ENCODE measurements at regions not wholly inside any gene's neighbourhood (a gene's known extent, or its start where the extent isn't known, plus 50 kb on each side); places are given as distances from the start of the nearest gene placed in this dataset.

DNA sequence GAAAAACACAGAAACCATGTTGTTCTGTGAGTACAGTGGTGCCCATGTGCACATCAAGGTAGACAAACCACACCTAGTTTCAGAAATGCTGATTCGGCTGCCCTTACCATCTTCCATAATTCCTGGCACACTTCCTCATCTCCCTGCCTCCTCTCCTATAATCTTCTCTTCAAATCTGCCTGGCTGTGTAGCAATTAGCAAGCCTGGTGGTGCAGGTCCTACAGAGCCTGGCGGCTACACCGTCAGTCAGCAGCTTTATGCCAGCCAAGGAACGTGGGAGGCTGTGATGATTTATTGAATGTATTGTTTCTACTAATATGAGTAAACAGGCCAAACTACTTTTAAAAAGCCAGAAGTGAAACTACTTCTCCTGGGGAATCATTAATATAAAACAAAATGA is 106.8 kb downstream of the SEMA6D start:
- no peak for DNase-seq
- no peaks in the 10 kb centered on the region for H3K27me3 Mint-ChIP-seq
- CTCF ChIA-PET, result no interaction called here
- H3K27ac Mint-ChIP-seq, result no peak overlapping the region
- peaks cover 3% of the 10 kb centered on the region for H3K9me3 Mint-ChIP-seq
- H3K4me1 Mint-ChIP-seq, result no peaks in the 10 kb centered on the region
- no peak overlapping the region for H3K4me3 Mint-ChIP-seq
- H3K36me3 Mint-ChIP-seq, result no peaks in the 10 kb centered on the region

DNA sequence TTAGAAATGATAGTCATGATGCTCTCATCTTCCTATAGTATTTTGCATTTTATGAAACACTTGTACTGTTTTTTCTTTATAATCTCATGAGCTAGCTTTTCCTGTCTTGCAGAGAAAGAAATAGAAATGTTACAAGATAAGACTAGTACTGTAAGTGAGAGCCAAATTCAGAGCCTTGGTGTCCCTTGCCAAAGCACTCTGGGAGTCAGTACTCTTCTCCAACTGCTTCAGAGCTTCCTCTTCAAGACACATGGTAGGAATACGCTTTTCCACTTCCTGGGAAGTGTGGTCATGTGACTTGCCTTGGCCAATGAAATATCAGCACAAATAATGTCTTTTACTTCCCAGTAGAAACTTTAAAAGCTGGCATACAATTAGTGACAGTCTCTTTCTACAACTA is 112.4 kb downstream of the SEMA6D start:
- no peak overlapping the region for H3K27ac Mint-ChIP-seq
- H3K27me3 Mint-ChIP-seq, result no peaks in the 10 kb centered on the region
- no peaks in the 10 kb centered on the region for H3K36me3 Mint-ChIP-seq
- CTCF ChIA-PET, result no interaction called here
- H3K9me3 Mint-ChIP-seq, result peaks cover 3% of the 10 kb centered on the region
- no peak overlapping the region for H3K4me3 Mint-ChIP-seq
- H3K4me1 Mint-ChIP-seq, result no peaks in the 10 kb centered on the region
- no peak for DNase-seq

DNA sequence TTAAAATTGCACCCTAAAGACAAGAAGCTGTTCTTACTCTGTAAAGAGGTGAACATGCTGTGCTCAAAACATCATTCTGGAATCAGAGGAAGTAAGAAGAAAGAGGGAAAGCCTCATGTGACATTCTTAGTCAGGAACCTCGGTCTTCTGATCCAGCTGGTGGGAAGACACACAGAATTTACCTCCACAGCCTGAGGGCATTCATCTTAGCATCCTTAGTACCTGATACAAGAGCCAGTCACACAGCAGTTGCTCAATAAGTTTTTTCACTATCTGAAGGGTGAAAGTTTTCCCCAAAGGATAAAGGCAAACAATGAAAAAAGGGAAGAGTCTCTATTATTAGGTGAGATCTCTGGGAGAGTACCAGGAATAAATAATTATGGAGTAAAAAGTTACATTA is 116.8 kb downstream of the SEMA6D start:
- CTCF ChIA-PET, result no interaction called here
- H3K36me3 Mint-ChIP-seq, result no peaks in the 10 kb centered on the region
- no peaks in the 10 kb centered on the region for H3K4me1 Mint-ChIP-seq
- H3K27ac Mint-ChIP-seq, result no peak overlapping the region
- no peaks in the 10 kb centered on the region for H3K27me3 Mint-ChIP-seq
- no peaks in the 10 kb centered on the region for H3K9me3 Mint-ChIP-seq
- no peak for DNase-seq
- no peak overlapping the region for H3K4me3 Mint-ChIP-seq

DNA sequence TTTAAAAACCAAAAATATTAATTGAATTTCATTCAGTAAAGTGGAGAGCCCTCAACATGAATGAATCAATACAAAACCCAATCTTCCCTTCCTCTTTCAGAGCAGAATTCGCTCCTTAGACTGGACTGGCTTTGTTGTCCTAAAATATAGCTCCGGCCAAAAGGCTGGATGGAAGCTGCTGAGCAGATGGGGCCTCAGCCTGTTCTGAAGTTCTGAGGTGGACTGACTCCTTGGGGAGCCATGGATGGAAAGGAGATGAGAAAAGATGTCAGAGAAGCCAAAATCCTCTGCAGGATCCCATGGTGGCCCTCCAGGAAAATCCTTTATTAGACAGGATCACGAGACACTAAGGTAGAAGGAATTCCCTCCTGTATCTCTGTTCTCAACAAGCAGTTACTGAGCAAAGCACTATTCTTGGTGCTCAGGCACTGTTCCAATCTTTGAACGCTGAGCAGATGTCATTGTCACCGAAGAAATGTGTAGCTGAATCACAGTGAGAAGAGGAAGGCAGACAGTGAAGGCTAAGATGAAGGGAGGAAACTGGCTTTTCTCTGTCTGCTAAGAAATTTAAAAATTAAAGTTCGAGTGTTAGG is 122.0 kb downstream of the SEMA6D start:
- H3K36me3 Mint-ChIP-seq, result no peaks in the 10 kb centered on the region

DNA sequence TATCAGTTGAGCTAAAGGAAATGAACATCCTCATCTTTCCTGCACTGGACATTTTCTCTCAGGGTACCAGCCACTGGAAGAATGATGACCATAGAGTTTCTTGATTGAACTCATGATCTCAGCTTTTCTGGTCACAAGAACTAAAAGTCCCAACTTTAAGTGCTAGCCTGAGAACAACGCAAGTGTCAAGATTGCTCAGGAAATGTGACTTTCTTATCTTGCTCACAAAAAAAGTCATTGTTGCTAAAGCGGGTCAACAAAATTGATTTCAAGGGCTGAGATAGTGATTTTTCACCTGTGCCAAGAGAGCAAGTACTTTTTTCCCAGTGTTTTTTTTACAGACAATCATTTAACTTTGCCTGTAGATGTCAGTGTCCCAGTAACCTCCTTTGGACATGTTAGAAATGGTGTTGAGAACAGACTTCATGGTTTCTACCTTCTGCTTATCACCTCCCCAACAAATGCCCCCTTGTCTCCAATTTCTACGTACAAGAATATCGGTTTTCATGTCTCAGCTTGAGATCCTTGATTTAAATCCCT is 125.9 kb downstream of the SEMA6D start:
- Mint-ChIP-seq H3K36me3 (no peaks in the 10 kb centered on the region), H3K4me1 (no peaks in the 10 kb centered on the region), H3K27ac (no peak overlapping the region), H3K4me3 (no peak overlapping the region), H3K27me3 (no peaks in the 10 kb centered on the region), H3K9me3 (no peaks in the 10 kb centered on the region)
- no peak for DNase-seq
- CTCF ChIA-PET, result no interaction called here

More for the DNA sequence above, 122.0 kb downstream of the SEMA6D start:
- DNase-seq, result no peak
- H3K4me3 Mint-ChIP-seq, result no peak overlapping the region
- no peaks in the 10 kb centered on the region for H3K27me3 Mint-ChIP-seq
- CTCF ChIA-PET, result no interaction called here
- no peak overlapping the region for H3K27ac Mint-ChIP-seq
- no peaks in the 10 kb centered on the region for H3K9me3 Mint-ChIP-seq
- no peaks in the 10 kb centered on the region for H3K4me1 Mint-ChIP-seq

DNA sequence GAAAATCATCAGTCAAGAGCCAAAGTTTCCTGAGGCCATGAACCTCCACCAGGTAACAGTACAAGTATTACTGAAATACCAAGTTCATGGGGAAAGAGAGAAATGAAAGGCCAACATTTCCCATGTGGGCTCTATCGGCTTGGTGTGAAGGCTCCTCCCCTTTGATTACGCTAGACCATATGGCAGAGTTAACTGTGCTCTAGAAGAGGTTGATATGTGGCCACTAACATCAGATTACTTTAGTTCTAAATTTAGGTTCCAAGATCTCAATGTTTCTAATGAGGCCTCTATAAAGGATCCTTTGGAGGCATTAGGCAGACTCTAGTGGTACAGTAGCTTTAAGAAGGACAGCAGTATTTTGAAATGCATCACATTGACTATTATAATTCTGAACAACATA is 127.1 kb downstream of the SEMA6D start:
- no peaks in the 10 kb centered on the region for H3K9me3 Mint-ChIP-seq
- no peaks in the 10 kb centered on the region for H3K36me3 Mint-ChIP-seq
- H3K27me3 Mint-ChIP-seq, result no peaks in the 10 kb centered on the region
- no peak overlapping the region for H3K27ac Mint-ChIP-seq
- CTCF ChIA-PET, result no interaction called here
- H3K4me1 Mint-ChIP-seq, result no peaks in the 10 kb centered on the region
- H3K4me3 Mint-ChIP-seq, result no peak overlapping the region
- DNase-seq, result no peak

DNA sequence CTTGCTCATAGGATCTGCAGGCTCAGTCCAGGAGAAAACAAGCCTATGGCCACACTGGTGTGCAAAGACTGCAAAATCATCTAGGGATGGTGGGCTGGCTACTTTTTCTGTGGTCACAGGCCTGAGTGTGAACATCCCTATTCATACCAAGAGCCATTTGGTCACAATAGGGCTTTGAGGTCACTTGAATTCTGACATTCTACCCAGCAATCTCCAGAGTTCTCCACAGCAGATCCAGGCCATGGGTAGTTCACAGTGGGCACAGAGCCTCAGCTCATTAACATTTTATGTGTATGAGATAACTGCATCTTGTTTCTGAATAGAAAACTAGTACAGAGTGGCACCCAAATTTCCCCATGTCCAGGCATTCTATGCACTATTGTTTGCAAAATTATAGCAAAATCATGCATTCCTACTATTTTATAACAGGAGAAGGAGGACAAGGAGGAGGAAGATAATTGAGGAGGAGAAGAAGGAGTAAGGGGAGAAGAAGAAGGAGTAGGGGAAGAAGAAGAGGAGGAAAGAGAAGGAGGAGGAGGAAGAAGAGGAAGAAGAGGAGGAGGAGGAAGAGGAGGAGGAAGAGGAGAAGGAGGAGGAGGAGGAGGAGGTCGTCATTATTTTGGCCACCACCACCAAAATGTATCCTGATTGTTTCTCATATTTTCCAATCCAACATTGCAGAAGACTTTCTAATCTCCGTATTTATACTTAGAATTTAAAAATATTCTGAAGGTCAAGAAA is 129.0 kb downstream of the SEMA6D start:
- H3K27me3 Mint-ChIP-seq, result no peaks in the 10 kb centered on the region
- CTCF ChIA-PET, result no interaction called here
- H3K27ac Mint-ChIP-seq, result no peak overlapping the region

DNA sequence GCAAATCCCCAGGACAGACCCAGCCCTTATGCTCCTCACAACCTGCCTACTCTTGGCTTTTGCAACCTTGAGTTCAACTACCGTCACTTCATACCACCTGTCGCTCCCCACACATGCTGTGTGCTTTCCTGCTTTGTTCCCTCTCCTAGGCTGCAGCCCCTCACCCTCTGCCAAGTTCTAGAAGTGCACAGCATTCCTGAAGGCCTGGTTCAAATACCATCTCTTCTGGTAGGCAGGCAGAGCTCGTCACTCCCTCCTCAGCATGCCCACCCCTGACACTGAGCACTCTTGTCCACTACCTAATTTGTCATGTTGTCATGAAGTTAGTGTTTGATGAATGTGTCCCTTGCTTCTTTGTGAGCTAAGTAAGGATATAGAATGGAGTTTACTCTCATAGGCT is 129.6 kb downstream of the SEMA6D start:
- no peak for DNase-seq
- H3K4me3 Mint-ChIP-seq, result no peak overlapping the region
- H3K27me3 Mint-ChIP-seq, result no peaks in the 10 kb centered on the region
- peaks cover 3% of the 10 kb centered on the region for H3K9me3 Mint-ChIP-seq
- no peaks in the 10 kb centered on the region for H3K4me1 Mint-ChIP-seq
- CTCF ChIA-PET, result no interaction called here
- no peak overlapping the region for H3K27ac Mint-ChIP-seq
- no peaks in the 10 kb centered on the region for H3K36me3 Mint-ChIP-seq

More for the DNA sequence above, 129.0 kb downstream of the SEMA6D start:
- H3K9me3 Mint-ChIP-seq, result peaks cover 3% of the 10 kb centered on the region
- H3K36me3 Mint-ChIP-seq, result no peaks in the 10 kb centered on the region
- no peaks in the 10 kb centered on the region for H3K4me1 Mint-ChIP-seq
- DNase-seq, result no peak
- no peak overlapping the region for H3K4me3 Mint-ChIP-seq

DNA sequence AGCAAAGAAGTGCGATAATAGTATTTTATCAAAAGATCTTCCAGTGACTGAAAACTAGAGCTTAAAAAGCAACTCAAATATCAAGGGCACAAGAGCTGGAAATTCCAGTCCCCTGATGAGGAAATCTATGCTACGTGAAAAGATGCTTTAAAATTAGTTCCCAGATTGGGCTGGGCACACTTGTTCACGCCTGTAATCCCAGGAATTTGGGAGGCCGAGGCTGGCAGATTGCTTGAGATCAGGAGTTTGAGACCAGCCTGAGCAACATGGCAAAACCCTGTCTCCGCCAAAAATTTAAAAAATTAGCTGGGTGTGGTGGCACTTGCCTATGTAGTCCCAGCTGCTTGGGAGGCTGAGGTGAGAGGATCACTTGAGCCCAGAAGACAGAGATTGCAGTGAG is 138.8 kb downstream of the SEMA6D start:
- Mint-ChIP-seq H3K4me1 (no peaks in the 10 kb centered on the region), H3K27ac (no peak overlapping the region), H3K9me3 (peaks cover 3% of the 10 kb centered on the region), H3K27me3 (no peaks in the 10 kb centered on the region), H3K36me3 (no peaks in the 10 kb centered on the region), H3K4me3 (no peak overlapping the region)
- CTCF ChIA-PET, result no interaction called here
- no peak for DNase-seq

DNA sequence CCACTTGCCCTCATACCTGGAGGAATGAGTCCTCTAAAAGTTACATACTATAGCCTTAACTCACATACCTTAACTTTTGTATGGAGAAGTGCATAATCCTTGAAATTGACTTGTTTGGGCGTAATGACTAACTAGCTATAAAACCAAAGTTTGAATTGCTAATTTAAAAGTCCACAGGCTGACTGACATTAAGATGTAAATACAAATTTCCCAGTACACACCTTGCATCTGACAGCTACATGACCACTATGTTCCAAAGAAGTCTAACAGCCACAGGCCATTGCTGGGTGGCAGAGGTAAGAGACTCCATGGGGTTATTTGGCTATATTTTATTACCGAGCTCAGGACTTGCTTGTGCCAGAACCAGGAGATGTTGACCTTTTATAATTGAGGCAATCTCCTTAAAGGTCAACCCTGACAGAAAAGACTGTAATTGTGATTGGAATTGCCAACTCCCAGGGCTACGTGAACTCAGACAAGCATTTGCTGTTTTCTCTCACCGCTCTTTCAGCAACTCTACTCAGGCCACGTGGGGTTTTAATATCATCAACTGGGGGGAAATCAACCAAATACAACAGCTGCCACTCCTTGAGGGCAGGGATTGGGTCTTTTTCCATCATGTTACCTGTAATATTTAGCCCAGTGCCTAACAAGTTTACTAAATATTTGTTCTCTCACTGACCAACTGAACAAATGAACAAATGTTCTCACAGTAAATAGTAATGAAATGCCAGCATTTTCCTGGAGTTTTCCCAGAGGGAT is 139.9 kb downstream of the SEMA6D start:
- Mint-ChIP-seq H3K36me3 (no peaks in the 10 kb centered on the region), H3K4me3 (no peak overlapping the region), H3K27ac (no peak overlapping the region), H3K4me1 (no peaks in the 10 kb centered on the region), H3K9me3 (no peaks in the 10 kb centered on the region), H3K27me3 (no peaks in the 10 kb centered on the region)
- CTCF ChIA-PET, result no interaction called here
- DNase-seq, result no peak

DNA sequence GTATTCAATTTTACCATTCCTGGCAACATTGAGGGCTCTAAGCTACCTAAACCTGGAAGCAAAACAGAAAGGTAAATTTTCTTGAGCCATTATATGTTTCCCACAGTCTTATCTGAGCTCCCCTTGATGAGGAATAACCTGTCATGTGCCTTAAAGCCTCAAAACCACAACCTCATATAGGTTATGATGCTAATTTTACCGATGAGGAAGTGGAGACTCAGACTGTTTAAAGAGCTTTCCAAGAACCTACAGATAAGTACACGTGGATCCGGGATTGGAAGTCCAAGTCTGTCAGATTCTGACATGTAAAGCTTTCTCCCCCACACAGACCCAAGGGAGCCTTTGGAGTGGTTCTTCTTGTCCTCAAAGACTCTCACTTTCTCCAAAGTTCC is 140.5 kb downstream of the SEMA6D start:
- CTCF ChIA-PET, result no interaction called here
- Mint-ChIP-seq H3K4me1 (no peaks in the 10 kb centered on the region), H3K9me3 (no peaks in the 10 kb centered on the region), H3K27me3 (no peaks in the 10 kb centered on the region), H3K36me3 (no peaks in the 10 kb centered on the region), H3K4me3 (no peak overlapping the region), H3K27ac (no peak overlapping the region)
- DNase-seq, result no peak

DNA sequence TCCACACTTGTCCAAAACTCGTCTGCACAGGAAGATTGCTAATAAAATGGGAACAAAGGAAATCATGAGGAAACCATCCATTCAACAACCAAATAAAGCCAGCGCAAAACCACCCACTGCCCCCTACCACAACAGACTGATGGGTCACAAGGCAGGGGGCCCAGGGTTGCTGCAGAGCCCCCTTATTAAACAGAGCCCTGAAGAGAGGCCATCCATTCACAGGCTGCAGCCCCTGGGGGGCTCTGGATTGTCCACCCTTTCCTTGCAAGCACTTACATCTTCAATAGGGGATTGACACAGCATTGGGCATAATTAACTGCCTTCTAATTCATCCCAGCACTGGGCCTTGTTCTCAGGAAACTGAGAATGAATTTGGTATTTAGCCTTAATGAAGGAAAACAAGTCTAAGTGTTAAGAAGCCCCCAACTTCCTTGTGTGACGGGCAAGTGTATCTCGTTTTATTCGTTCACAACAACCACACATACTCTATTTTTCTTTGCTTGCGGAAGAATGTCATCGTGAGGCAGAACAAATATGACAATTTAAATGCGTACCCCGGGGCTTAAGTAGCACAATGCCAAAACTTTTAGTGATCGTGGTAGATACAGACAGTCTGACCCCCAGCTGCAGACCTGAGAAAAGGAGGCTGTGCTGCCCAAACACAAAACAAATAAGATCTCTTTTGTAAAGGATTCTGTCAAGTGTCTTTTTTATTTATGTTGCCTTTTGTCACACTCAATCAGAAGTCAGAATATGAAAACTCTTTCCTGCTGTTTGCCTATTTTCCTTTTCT is 144.0 kb downstream of the SEMA6D start:
- DNase-seq, result no peak
- Mint-ChIP-seq H3K9me3 (no peaks in the 10 kb centered on the region), H3K4me1 (no peaks in the 10 kb centered on the region), H3K27ac (no peak overlapping the region), H3K4me3 (no peak overlapping the region), H3K36me3 (no peaks in the 10 kb centered on the region), H3K27me3 (peaks cover 3% of the 10 kb centered on the region)
- CTCF ChIA-PET, result no interaction called here

DNA sequence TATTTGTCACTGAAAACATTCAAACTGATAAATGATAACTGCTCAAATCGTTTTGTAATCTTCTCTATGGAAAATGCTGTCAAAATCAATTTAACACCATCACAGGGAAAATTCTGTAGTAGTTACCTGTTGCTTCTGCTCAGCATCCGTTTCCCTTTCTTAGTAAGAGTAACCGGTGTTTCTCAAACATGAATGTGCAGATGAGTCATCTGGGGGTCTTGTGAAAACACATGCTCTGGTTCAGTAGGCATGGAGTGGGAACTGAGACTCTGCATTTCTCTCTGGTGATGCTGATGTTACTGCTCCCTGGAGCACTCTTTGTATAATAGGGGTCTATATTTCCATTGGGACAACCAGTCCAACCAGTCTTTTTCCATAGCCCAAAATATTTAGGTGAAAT is 145.1 kb downstream of the SEMA6D start:
- H3K4me3 Mint-ChIP-seq, result no peak overlapping the region
- no peaks in the 10 kb centered on the region for H3K4me1 Mint-ChIP-seq
- no peak overlapping the region for H3K27ac Mint-ChIP-seq
- no peaks in the 10 kb centered on the region for H3K9me3 Mint-ChIP-seq
- CTCF ChIA-PET, result no interaction called here
- H3K27me3 Mint-ChIP-seq, result peaks cover 3% of the 10 kb centered on the region
- no peaks in the 10 kb centered on the region for H3K36me3 Mint-ChIP-seq
- DNase-seq, result no peak

DNA sequence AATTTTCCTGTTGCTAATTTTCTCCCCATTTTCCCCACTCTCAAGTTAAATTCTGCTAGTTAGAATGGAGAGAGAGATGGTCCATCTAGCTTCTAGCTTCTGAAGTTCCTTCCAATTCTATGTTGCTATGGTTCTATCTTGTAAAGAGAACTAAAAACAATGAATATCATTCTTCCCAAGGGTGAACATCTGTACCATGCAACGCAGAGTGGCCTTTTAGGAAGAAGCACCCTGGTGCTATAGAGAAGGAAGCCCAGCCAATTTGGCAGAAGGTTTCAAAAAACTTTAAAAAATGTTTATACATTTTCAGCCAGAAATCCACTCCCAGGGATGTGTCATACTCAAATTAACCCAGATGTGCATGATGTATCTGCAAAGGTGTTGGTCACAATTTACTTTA is 149.1 kb downstream of the SEMA6D start:
- Mint-ChIP-seq H3K36me3 (no peaks in the 10 kb centered on the region), H3K4me3 (no peak overlapping the region), H3K4me1 (no peaks in the 10 kb centered on the region), H3K27ac (no peak overlapping the region), H3K9me3 (no peaks in the 10 kb centered on the region), H3K27me3 (peaks cover 3% of the 10 kb centered on the region)
- DNase-seq, result no peak
- CTCF ChIA-PET, result no interaction called here
